Amygdala (tissue), 56 donors: ENCODE measurements at regions not wholly inside any gene's neighbourhood (a gene's known extent, or its start where the extent isn't known, plus 50 kb on each side); places are given as distances from the start of the nearest gene placed in this dataset.

Source experiments
- DNase-seq, 56 donors: peaks; one replicate each; lab custom pipeline; 2025; lab: John Stamatoyannopoulos, UW

- no peak for DNase-seq
These were observed 459.9 kb upstream of the MAF start for GRCh38 chr16:80060470-80060869.

DNA sequence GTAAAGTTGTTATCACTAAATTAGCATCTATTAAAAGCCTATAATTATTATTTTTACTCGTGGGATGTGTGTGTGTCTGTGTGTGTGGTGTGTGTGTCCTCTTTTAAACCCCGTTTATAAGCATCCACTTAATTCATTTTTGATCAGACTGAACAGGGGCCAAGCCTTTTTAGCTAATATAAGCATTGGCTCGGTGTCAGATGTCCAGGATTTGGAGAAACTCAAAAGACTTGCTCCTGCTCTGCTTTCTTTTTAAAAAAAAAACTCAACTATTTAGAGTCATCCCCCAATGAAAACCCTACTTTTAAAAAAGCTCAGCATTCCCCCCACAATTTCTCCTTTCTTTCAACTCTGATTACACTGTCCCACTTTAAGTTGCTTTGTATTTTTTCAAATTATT, 459.3 kb upstream of the MAF start:
- no peak for DNase-seq

- DNase-seq: peak in 9 of 56 donors; percentile 1 to 39 (median 4)
These were observed 457.7 kb upstream of the MAF start for GRCh38 chr16:80058214-80058613.

- no peak for DNase-seq
These were observed 455.8 kb upstream of the MAF start for GRCh38 chr16:80056324-80056723.

DNA sequence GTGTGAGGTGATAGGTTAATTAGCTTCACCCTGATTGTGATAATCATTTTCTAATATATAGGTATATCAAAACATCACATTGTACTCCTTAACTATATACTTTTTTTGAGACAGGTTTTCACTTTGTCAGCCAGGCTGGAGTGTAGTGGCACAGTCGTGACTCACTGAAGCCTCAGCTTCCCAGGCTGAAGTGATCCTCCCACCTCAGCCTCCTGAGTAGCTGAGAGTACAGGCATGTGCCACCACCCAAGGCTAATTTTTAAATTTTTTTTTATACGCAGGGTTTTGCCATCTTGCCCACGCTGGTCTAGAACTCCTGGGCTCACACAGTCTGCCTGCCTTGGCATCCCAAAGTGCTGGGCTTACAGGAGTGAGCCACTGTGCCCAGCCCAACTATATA, 455.3 kb upstream of the MAF start:
- DNase-seq: no peak

DNA sequence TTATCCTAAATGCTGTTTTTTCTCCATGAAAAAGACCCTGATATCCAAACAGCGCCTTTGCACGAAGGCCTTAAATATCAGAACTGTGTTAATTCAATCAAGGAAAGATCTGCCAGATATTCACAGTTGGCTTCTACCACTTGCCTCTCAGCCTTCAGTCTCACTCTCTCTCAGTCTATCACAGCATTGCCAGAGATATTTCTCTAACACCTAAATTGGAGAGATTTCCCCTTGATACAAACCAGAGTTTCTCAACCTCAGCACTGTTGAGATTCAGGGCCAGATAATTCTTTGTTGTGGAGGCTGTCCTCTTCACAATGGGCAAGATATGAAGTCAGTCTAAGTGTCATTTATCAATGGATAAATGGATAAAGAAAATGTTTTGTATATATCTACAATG, 454.1 kb upstream of the MAF start:
- DNase-seq: no peak

DNA sequence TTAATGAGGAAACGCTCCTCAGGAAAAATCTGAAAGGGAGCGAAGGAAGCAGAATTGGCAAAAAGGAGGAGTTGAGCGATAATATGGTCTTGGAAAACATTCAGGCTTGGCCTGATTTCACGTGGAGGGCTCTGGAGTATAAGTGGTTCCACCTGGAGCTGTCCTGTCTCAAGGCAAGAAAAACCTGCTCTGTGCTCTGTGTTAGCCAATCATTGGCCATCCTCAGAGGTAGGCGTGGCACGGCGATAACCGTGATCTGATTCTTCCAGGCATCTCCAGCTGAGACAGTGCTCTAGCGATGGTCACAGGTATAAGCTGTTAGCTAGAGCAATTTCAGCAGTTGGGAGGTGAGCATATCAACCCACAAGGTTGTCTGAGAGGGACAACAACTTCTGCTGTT, 450.5 kb upstream of the MAF start:
- DNase-seq: no peak

DNA sequence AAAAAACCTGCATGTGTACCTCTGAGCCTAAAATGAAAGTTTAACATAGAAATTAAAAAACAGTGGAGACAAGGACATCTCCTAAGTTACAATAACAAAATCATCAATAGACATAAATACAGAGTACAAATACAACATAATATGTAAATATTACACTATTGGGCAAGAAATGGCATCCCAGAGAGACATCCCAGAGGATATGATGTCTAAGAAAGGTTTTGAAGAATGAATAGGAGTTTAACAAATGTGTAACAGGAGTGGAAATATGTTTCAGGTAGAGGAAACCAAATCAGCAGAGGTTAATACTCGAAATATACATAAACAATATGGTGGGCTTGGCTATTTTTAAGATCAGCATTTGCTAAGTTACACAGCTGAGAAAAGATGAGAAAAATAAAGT, 447.7 kb upstream of the MAF start:
- DNase-seq: no peak

DNA sequence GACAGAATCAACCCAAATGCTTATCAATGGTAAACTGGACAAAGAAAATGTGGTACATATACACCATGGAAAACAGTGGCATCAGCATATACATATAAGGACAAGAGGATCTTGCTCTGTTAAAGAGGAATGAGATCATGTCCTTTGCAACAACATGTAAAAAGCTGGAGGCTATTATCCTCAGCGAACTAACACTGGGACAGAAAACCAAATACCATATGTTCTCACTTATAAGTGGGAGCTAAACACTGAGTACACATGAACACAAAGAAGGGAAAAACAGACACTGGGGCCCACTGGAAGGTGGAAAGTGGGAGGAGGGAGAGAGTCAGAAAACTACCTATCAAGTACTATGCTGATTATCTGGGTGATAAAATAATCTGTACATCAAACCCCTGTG, 447.3 kb upstream of the MAF start:
- DNase-seq: no peak

- no peak for DNase-seq
These were observed 446.3 kb upstream of the MAF start for GRCh38 chr16:80046848-80047247.

DNA sequence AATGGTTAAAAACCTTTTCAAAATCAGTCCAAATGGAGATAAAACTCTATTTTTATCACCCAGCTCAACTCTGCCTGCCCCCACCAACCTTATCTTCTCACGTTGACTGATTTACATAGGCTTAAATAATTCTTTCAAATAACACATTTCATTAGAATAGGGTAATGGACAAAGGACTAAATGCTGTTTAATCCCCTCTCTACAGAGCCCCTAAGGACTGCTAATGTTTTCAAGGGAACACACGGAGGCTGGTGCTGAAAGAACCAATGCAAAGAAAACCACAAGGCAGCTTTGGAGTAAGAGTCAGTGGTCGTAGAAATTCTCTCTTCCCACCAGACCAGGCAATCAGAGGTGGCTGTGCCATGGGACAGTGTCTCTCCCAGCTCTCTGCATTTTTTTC, 445.7 kb upstream of the MAF start:
- DNase-seq: no peak

GRCh38 chr16:80045861-80046260, 445.3 kb upstream of the MAF start:
- peak in 4 of 56 donors; percentile 4 to 29 (median 6) for DNase-seq

DNA sequence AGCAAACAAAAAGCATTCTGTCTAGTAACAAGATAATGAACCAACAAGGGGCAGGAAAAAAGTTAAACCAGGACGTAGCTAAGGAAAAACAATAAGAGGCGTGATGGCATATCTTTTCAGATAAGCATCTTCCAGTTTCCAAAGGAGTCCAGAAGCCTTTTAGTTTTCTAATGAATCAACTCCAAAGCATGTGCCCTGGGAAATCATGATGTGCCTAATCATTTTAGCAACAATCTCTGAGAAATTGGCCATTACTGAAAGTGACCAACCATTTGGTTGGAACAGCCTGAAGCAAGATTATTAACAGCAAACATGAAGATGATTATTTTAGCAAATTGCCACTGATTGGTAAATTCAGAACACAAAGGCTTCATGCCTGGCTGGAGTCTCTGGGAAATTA, 440.9 kb upstream of the MAF start:
- no peak for DNase-seq

DNA sequence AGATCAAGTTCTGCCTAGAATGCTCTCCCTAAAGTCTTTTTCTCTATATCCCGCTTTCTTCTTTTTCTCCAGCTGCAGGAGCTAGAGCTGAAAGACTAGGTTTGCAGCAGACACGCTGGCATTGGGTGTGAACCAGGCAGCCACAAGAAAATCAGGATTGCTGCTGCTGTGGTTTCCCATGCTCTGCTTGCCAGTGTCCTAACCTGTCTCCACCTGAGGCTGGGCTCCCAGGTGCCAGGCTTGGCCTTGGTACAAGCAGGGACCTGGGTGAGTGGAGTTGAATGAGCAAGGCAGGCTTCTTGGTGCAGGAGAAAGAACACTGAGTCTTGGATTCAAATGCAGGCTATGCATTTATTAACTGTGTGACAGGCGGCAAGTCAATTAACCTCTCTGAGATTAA, 440.3 kb upstream of the MAF start:
- DNase-seq: no peak

DNA sequence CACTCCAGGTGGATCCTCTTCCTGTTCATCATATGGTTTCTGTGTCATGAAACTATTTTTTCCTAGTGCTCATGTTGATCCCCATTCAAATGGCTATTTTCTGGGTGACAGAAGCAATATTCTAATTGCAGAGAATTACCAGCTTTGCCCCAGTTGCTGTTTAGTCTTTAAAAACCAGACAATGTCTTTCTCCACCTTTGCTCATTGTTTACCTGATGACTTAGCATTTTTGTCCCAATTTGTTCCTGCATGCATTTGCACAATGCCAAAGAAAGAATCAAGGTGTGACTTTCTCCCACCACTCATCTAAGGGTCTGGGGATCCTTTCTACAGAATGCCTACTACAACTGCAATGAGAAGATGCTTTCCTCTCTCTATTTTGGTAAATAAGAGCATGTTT, 439.9 kb upstream of the MAF start:
- DNase-seq: no peak

DNA sequence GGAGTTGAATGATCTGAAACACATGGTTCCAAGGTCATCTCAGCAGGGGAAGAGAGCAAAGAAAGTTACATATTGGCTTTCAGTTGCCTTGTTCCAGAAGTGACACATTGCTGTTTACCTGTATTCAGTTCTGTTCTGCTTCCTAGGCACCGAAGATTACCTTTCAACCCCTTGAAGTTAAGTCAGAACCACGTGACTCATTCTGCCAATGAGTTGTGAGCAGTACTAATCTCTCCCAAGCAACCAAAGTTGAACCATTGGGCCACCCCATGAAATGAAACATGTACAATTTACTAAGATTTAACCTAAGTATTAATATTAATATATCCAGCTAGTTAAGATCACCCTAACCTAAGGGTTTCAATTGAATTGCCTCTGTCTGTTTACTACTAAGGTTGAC, 439.2 kb upstream of the MAF start:
- DNase-seq: no peak

DNA sequence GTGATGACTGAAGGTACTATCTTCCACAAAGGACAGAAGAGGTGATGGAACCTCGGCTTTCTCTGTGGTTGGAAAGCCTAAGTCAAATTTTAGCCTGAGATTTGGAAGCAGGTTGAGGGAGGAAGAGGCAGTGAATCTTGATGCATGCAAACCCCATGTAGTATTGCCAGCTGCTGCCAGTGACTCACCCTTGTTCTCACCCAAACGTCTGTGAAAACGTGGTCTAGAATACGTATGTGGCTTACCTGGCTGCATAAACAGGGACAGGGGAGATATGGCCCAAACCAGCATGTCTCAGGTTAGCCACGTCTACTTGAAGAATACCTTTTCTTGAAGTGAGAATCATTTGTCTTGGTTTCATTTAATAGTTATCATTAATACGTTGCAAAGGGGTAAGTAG, 438.0 kb upstream of the MAF start:
- no peak for DNase-seq

DNA sequence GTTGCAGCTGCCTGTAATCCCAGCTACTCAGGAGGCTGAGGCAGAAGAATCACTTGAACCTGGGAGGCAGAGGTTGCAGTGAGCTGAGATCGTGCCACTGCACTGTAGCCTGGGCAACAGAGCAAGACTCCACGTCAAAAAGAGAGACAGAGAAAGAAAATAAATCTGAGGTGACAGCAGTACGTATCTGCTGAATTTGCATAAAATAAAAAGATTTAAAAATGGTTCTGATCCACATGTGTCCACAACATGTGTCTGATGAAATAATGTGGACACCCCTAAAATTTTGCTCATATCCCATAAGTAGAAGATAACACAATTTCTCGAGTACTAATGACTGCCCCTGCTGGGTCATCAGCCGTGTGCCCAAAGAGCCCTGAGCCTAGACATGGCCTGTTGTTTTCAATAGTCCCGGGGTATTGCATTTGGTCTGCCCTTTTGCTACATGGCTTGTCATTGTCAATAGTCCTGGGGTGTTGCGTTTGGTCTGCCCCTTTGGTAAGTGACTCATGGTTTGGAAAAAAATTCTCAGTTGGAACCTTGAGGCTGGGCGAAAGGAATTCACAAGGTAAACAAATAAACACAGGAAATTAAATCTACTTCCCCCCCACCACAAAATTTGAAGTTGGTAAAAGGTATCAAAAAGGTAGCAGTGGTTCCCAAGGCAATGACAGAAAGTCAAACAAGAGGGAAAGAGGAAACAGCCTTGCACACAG, 434.6 kb upstream of the MAF start:
- no peak for DNase-seq

- no peak for DNase-seq
These were observed 433.9 kb upstream of the MAF start for GRCh38 chr16:80034469-80034826.

- DNase-seq: no peak
These were observed 433.4 kb upstream of the MAF start for GRCh38 chr16:80033783-80034468.

- DNase-seq: no peak
These were observed 429.4 kb upstream of the MAF start for GRCh38 chr16:80029761-80030481.

GRCh38 chr16:80029381-80029630, 428.8 kb upstream of the MAF start:
- DNase-seq: no peak
